Right lobe of liver (tissue), 6 donors: ENCODE measurements at regions not wholly inside any gene's neighbourhood (a gene's known extent, or its start where the extent isn't known, plus 50 kb on each side); places are given as distances from the start of the nearest gene placed in this dataset.

ENCODE experiments used
- ATAC-seq, 4 donors: fragments of 200-7000 bp; cut with Tn5 transposase; one replicate each; pipeline ENCODE4 v1.9.1; 2020; ENCODE audit warnings: mild to moderate bottlenecking in 4 of 4, moderate library complexity in 4 of 4
- DNase-seq, 3 donors: peaks; one replicate each; pipeline ENCODE4 v3.0.0-alpha.2; 2020
- H3K27ac ChIP-seq, 3 donors: fragments of 200-600 bp; one replicate each; pipeline ENCODE4 v1.8.0; 2022
- H3K27me3 ChIP-seq, 2 donors: fragments of 200-600 bp; one replicate each; pipeline ENCODE4 v1.8.0; 2022
- H3K36me3 ChIP-seq, 4 donors: fragments of 200-600 bp; sonication (generic) in 1 of 4; one replicate each; pipeline versions ENCODE4 v1.5.1 to v1.8.0; 2017 to 2022; ENCODE audit warnings: control low read depth in 1 of 4
- H3K4me1 ChIP-seq, 4 donors: fragments of 200-600 bp; sonication (generic) in 1 of 4; one replicate each; pipeline versions ENCODE4 v1.5.1 to v1.8.0; 2017 to 2022; ENCODE audit warnings: control low read depth in 1 of 4
- H3K4me3 ChIP-seq, 3 donors: fragments of 200-600 bp; one replicate each; pipeline ENCODE4 v1.8.0; 2022
- H3K9me3 ChIP-seq, 4 donors: fragments of 200-600 bp; sonication (generic) in 1 of 4; one replicate each; pipeline versions ENCODE4 v1.5.1 to v1.8.0; 2017 to 2022; ENCODE audit warnings: control low read depth in 1 of 4
- POLR2A ChIP-seq: fragments of 450-650 bp; IDR thresholded peaks from one replicate; pipeline ENCODE4 v1.6.1; 2017; ENCODE audit warnings: antibody characterized with exemption, mild to moderate bottlenecking
- WGBS: methylation state at CpG from one replicate; pipeline ENCODE4 v1.1.6; 2018; ENCODE audit warnings: low coverage, low lambda C conversion rate; ENCODE audit not compliant: insufficient coverage; ENCODE audit errors: missing lambda C conversion rate; 5-methylcytosine and 5-hydroxymethylcytosine counted together
- intact Hi-C, 2 donors: fragments of 100-400 bp; cut with DNase I; formaldehyde crosslinking; loops; one replicate each; pipeline versions ENCODE4 v1.11.2 to v1.14.1; 2022
- TF ChIP-seq, protein P1 (sequence below), 4 donors: fragments of 200-600 bp in 3 of 4; fragments of 450-650 bp in 1 of 4; IDR thresholded peaks; one replicate each; pipeline versions ENCODE4 v1.5.1 to v1.8.0; 2016 to 2022; ENCODE audit warnings: antibody characterized with exemption in 4 of 4, mild to moderate bottlenecking in 2 of 4
- donor health status: DM: no; HTN: yes; CAD: no.
- donor health status: DM: no; HTN: no; CAD: no.
- donor health status: DM: no; HTN: no; CAD: no.
- donor health status: DM: no; HTN: yes; CAD: no.
- donor health status: DM: no; HTN: yes; CAD: no.

GRCh38 chr4:189128341-189128740, 812.3 kb upstream of the FRG1 start:
- ATAC-seq (no peak), DNase-seq (no peak)
- TF ChIP-seq, protein P1, sequence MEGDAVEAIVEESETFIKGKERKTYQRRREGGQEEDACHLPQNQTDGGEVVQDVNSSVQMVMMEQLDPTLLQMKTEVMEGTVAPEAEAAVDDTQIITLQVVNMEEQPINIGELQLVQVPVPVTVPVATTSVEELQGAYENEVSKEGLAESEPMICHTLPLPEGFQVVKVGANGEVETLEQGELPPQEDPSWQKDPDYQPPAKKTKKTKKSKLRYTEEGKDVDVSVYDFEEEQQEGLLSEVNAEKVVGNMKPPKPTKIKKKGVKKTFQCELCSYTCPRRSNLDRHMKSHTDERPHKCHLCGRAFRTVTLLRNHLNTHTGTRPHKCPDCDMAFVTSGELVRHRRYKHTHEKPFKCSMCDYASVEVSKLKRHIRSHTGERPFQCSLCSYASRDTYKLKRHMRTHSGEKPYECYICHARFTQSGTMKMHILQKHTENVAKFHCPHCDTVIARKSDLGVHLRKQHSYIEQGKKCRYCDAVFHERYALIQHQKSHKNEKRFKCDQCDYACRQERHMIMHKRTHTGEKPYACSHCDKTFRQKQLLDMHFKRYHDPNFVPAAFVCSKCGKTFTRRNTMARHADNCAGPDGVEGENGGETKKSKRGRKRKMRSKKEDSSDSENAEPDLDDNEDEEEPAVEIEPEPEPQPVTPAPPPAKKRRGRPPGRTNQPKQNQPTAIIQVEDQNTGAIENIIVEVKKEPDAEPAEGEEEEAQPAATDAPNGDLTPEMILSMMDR (IDR thresholded peaks at IDR 0.05): no peak
- no peak for TF ChIP-seq POLR2A
- 56% methylated on average over 4 of the region's 4 CpGs for WGBS
- Histone ChIP-seq H3K4me1 (no peaks in the 10 kb centered on the region), H3K36me3 (no peaks in the 10 kb centered on the region), H3K27ac (no peak overlapping the region), H3K27me3 (no peaks in the 10 kb centered on the region), H3K4me3 (no peak overlapping the region), H3K9me3 (no peaks in the 10 kb centered on the region)
- intact Hi-C loops: no loop called here

GRCh38 chr4:189129044-189129694, 811.5 kb upstream of the FRG1 start:
- H3K9me3 ChIP-seq: no peaks in the 10 kb centered on the region
- intact Hi-C loops: no loop called here

GRCh38 chr4:189131118-189131517, 809.6 kb upstream of the FRG1 start:
- no peaks in the 10 kb centered on the region for H3K27me3 ChIP-seq
- no peaks in the 10 kb centered on the region for H3K4me1 ChIP-seq
- DNase-seq (no peak), ATAC-seq (no peak)
- H3K27ac ChIP-seq: no peak overlapping the region
- no peaks in the 10 kb centered on the region for H3K9me3 ChIP-seq
- WGBS: 63% methylated on average over 4 of the region's 4 CpGs
- no peak for TF ChIP-seq POLR2A
- intact Hi-C loops: no loop called here
- no peaks in the 10 kb centered on the region for H3K36me3 ChIP-seq
- H3K4me3 ChIP-seq: no peak overlapping the region

More at GRCh38 chr4:189129044-189129694, 811.5 kb upstream of the FRG1 start:
- no peaks in the 10 kb centered on the region for H3K27me3 ChIP-seq
- no peak overlapping the region for H3K4me3 ChIP-seq
- DNase-seq (no peak), ATAC-seq (no peak)
- H3K4me1 ChIP-seq: no peaks in the 10 kb centered on the region
- H3K36me3 ChIP-seq: no peaks in the 10 kb centered on the region
- no peak overlapping the region for H3K27ac ChIP-seq
- no peak for TF ChIP-seq POLR2A
- TF ChIP-seq, protein P1 (IDR thresholded peaks at IDR 0.05): no peak
- 55% methylated on average over 10 of the region's 10 CpGs for WGBS

GRCh38 chr4:189136462-189136861, 804.2 kb upstream of the FRG1 start:
- WGBS: 52% methylated on average over 4 of the region's 4 CpGs
- TF ChIP-seq, protein P1 (IDR thresholded peaks at IDR 0.05): no peak
- TF ChIP-seq POLR2A: no peak
- ATAC-seq (no peak), DNase-seq (no peak)
- Histone ChIP-seq H3K27me3 (no peaks in the 10 kb centered on the region), H3K36me3 (no peaks in the 10 kb centered on the region), H3K27ac (no peak overlapping the region), H3K4me1 (no peaks in the 10 kb centered on the region), H3K4me3 (no peak overlapping the region), H3K9me3 (no peaks in the 10 kb centered on the region)
- intact Hi-C loops: no loop called here

DNA sequence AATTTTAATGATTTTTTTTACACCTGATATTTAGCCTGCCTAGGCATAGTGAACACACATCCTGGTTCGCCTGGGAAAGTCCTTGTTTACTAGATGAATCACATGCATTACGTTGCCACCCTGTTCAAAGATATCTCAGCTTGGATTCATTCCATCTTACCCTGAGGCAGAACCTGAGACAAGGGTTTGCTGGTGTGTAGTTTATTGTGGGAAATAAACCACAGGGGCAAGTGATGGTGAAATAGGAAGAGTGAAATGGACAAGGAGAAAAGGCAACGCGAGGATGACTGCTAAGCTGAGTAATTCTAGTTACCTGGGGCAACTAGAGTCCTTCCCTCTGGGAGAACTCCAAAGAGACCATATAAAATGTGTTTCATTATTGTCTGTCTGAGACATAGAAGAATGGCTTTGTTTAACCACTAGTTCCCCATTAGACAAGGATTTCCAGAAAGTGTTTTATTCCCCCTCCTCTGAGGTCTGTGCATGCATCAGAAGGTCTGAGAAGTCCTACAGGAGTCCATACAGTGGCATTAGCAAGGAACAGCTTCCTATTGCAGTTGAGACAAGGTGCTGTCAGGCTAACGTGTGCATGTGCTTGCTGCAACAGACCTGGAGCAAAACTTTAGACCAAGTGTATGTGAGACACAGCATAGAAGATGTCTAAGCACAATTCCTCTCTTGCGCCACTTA, 797.3 kb upstream of the FRG1 start:
- Histone ChIP-seq H3K4me1 (peaks cover 0 to 11% (median 0%) of the 10 kb centered on the region in 4 donors), H3K36me3 (no peaks in the 10 kb centered on the region), H3K9me3 (no peaks in the 10 kb centered on the region), H3K27me3 (no peaks in the 10 kb centered on the region), H3K27ac (no peak overlapping the region), H3K4me3 (no peak overlapping the region)
- ATAC-seq: peak in 2 of 4 donors; percentile 8 to 85
- no peak for TF ChIP-seq POLR2A
- TF ChIP-seq, protein P1 (IDR thresholded peaks at IDR 0.05): no peak
- 60% methylated on average over 6 of the region's 6 CpGs for WGBS
- DNase-seq: no peak
- intact Hi-C loops: no loop called here
